A673 (cell line): ENCODE measurements at regions not wholly inside any gene's neighbourhood (a gene's known extent, or its start where the extent isn't known, plus 50 kb on each side); places are given as distances from the start of the nearest gene placed in this dataset.

Experiments
- BruUV-seq: library from RNA; stranded (reverse); fragments of 400-500 nt; replicated peaks from 2 replicates; lab custom pipeline; 2021; lab: Mats Ljungman, UMichigan
- CTCF ChIA-PET: fragments of 300-600 bp; sonication (Branson Sonifier 250); formaldehyde crosslinking; loops from one replicate; lab custom pipeline; 2022; ENCODE audit warnings: antibody characterized with exemption; lab: Charles Lee
- POLR2A ChIA-PET: fragments of 300-600 bp; sonication (Branson Sonifier 250); formaldehyde crosslinking; loops from one replicate; lab custom pipeline; 2022; ENCODE audit warnings: antibody characterized with exemption; ENCODE audit not compliant: low non-redundant PET; lab: Charles Lee
- DNase-seq: peaks from one replicate; pipeline ENCODE4 v3.0.0-alpha.2; 2015; ENCODE audit warnings: low spot score
- H3K27ac ChIP-seq: fragments of 200-600 bp; sonication (generic); 2 replicates; pipeline ENCODE4 v1.5.1; 2016; ENCODE audit warnings: mixed run types, low read depth, mild to moderate bottlenecking, mixed read lengths, antibody characterized with exemption, low read length; ENCODE audit not compliant: poor library complexity, severe bottlenecking
- H3K27me3 ChIP-seq: fragments of 200-600 bp; sonication (generic); replicated peaks from 2 replicates; pipeline ENCODE4 v1.6.1; 2017; ENCODE audit warnings: mixed run types, low read depth, mild to moderate bottlenecking, mixed read lengths, antibody characterized with exemption, low read length; ENCODE audit not compliant: insufficient read depth, poor library complexity
- H3K36me3 ChIP-seq: fragments of 200-600 bp; sonication (generic); 2 replicates; pipeline ENCODE4 v1.6.1; 2016; ENCODE audit warnings: mixed run types, mild to moderate bottlenecking, mixed read lengths, antibody characterized with exemption, low read length; ENCODE audit not compliant: insufficient read depth, poor library complexity, severe bottlenecking
- H3K4me1 ChIP-seq: fragments of 200-600 bp; sonication (generic); 2 replicates; pipeline ENCODE4 v1.6.1; 2017; ENCODE audit warnings: mixed run types, mild to moderate bottlenecking, mixed read lengths, antibody characterized with exemption, low read length; ENCODE audit not compliant: insufficient read depth, poor library complexity, severe bottlenecking
- H3K4me3 ChIP-seq: fragments of 200-600 bp; sonication (generic); 2 replicates; pipeline ENCODE4 v1.5.1; 2016; ENCODE audit warnings: low read depth, mixed run types, mild to moderate bottlenecking, mixed read lengths, low read length; ENCODE audit not compliant: poor library complexity, severe bottlenecking
- H3K9me3 ChIP-seq: fragments of 200-600 bp; sonication (generic); 2 replicates; pipeline ENCODE4 v1.6.1; 2016; ENCODE audit warnings: mixed run types, low read depth, mild to moderate bottlenecking, mixed read lengths, antibody characterized with exemption, low read length; ENCODE audit not compliant: poor library complexity, severe bottlenecking
- CTCF ChIP-seq: fragments of 300-800, 200-600 bp; sonication (generic); conservative IDR thresholded peaks from 2 replicates; pipeline ENCODE4 v1.5.1; 2017; ENCODE audit warnings: low read depth, mild to moderate bottlenecking, antibody characterized with exemption, low read length, moderate library complexity, mixed read lengths
- EZH2 ChIP-seq: fragments of 200-600 bp; sonication (generic); IDR thresholded peaks from 2 replicates; pipeline ENCODE4 v1.6.1; 2017; ENCODE audit warnings: borderline replicate concordance, low read depth, mild to moderate bottlenecking, mixed read lengths, antibody characterized with exemption, low read length; ENCODE audit not compliant: poor library complexity, severe bottlenecking
- intact Hi-C: fragments of 100-400 bp; cut with micrococcal nuclease; formaldehyde crosslinking; loops from one replicate; pipeline ENCODE4 v1.10.0; 2022; ENCODE audit not compliant: unreplicated experiment

- ChIA-PET CTCF (no interaction called here), POLR2A (no interaction called here)
- no peak for DNase-seq
- no peaks in the 10 kb centered on the region for H3K27me3 ChIP-seq
- no peaks in the 10 kb centered on the region for H3K9me3 ChIP-seq
- H3K4me1 ChIP-seq: peaks cover 16% of the 10 kb centered on the region
- no peaks in the 10 kb centered on the region for H3K36me3 ChIP-seq
- intact Hi-C loops: no loop called here
- TF ChIP-seq EZH2: no peak
- TF ChIP-seq CTCF: no peak
- no TSS peak for BruUV-seq
- H3K27ac ChIP-seq: no peak overlapping the region
- H3K4me3 ChIP-seq: no peak overlapping the region
These were observed 290.4 kb upstream of the POU3F1 start for GRCh38 chr1:38336961-38337360.

GRCh38 chr1:38336301-38336923, 289.8 kb upstream of the POU3F1 start:
- H3K4me3 ChIP-seq: no peak overlapping the region
- no peak for TF ChIP-seq EZH2
- TF ChIP-seq CTCF: no peak
- ChIA-PET CTCF (no interaction called here), POLR2A (no interaction called here)
- no TSS peak for BruUV-seq
- peaks cover 16% of the 10 kb centered on the region for H3K4me1 ChIP-seq
- intact Hi-C loops: no loop called here
- no peaks in the 10 kb centered on the region for H3K36me3 ChIP-seq
- DNase-seq: no peak
- no peak overlapping the region for H3K27ac ChIP-seq
- no peaks in the 10 kb centered on the region for H3K27me3 ChIP-seq
- H3K9me3 ChIP-seq: no peaks in the 10 kb centered on the region

- H3K4me1 ChIP-seq: peaks cover 16% of the 10 kb centered on the region
- no peak overlapping the region for H3K4me3 ChIP-seq
- POLR2A ChIA-PET: no interaction called here
- no peaks in the 10 kb centered on the region for H3K27me3 ChIP-seq
- no TSS peak for BruUV-seq
- no peaks in the 10 kb centered on the region for H3K9me3 ChIP-seq
- DNase-seq: peak; percentile 66
- no peak overlapping the region for H3K27ac ChIP-seq
- no peaks in the 10 kb centered on the region for H3K36me3 ChIP-seq
- TF ChIP-seq CTCF (no peak), EZH2 (no peak)
- CTCF ChIA-PET: no interaction called here
- intact Hi-C loops: no loop called here
These were observed 288.5 kb upstream of the POU3F1 start for GRCh38 chr1:38334930-38335592.
